Endothelial cell of umbilical vein (primary cell): ENCODE measurements at regions not wholly inside any gene's neighbourhood (a gene's known extent, or its start where the extent isn't known, plus 50 kb on each side); places are given as distances from the start of the nearest gene placed in this dataset.

Source experiments
- BruUV-seq: library from RNA; stranded (reverse); fragments of 400-500 nt; replicated peaks from 2 replicates; lab custom pipeline; 2021; lab: Mats Ljungman, UMichigan
- CTCF ChIA-PET: fragments of 300-600, 350-600 bp; sonication (Branson Sonifier 250); formaldehyde crosslinking; loops from one replicate; lab custom pipeline; 2021; ENCODE audit warnings: antibody characterized with exemption, inconsistent platforms; lab: Charles Lee
- POLR2A ChIA-PET: fragments of 300-600, 350-600 bp; sonication (Branson Sonifier 250); formaldehyde crosslinking; loops from one replicate; lab custom pipeline; 2021; ENCODE audit warnings: antibody characterized with exemption, inconsistent platforms; lab: Charles Lee
- DNase-seq: peaks from one replicate; pipeline ENCODE4 v3.0.0-alpha.2; 2011; ENCODE audit warnings: low read depth, low spot score
- FAIRE-seq: peaks from 2 replicates; lab custom pipeline; 2011; peaks lifted over from hg19 to GRCh38; lab: Jason Lieb, UNC
- H2AFZ ChIP-seq: 2 replicates; pipeline ENCODE4 v1.6.0; 2012; ENCODE audit warnings: low read depth, low read length, control low read depth, inconsistent platforms
- H3K27ac ChIP-seq: 2 replicates; pipeline ENCODE4 v1.5.1; 2011; ENCODE audit warnings: low read depth, mild to moderate bottlenecking, control low read depth, low read length, moderate library complexity; ENCODE audit not compliant: insufficient read depth
- H3K27me3 ChIP-seq, 2 experiments: 2 replicates each; pipeline versions ENCODE4 v1.6.0 to v1.6.1; 2011; ENCODE audit warnings: low read length in 2 of 2, mixed read lengths in 1 of 2; ENCODE audit not compliant: control insufficient read depth in 2 of 2, insufficient read depth in 2 of 2
- H3K36me3 ChIP-seq, 2 experiments: 2 replicates in 1 of 2; 3 replicates in 1 of 2; pipeline ENCODE4 v1.5.1; 2011; ENCODE audit warnings: low read length in 2 of 2, mild to moderate bottlenecking in 1 of 2, moderate library complexity in 1 of 2; ENCODE audit not compliant: control insufficient read depth in 2 of 2, insufficient read depth in 2 of 2; ENCODE audit errors: extremely low read depth in 1 of 2
- H3K4me1 ChIP-seq: 3 replicates; pipeline ENCODE4 v1.5.1; 2011; ENCODE audit warnings: mild to moderate bottlenecking, low read length; ENCODE audit not compliant: control insufficient read depth, insufficient read depth; ENCODE audit errors: extremely low read depth
- H3K4me2 ChIP-seq: 2 replicates; pipeline ENCODE4 v1.6.1; 2011; ENCODE audit warnings: low read length, control low read depth, mixed read lengths; ENCODE audit not compliant: insufficient read depth
- H3K4me3 ChIP-seq, 3 experiments: fragments of 200-600 bp in 1 of 3; sonication (generic), shearing (Covaris generic) in 1 of 3; replicated peaks in 1 of 3; 2 replicates each; pipeline ENCODE4 v1.5.1; 2011 to 2016; ENCODE audit warnings: control low read depth in 3 of 3, low read length in 3 of 3, mild to moderate bottlenecking in 2 of 3, inconsistent platforms in 1 of 3, low read depth in 1 of 3, moderate library complexity in 1 of 3; ENCODE audit not compliant: insufficient read depth in 1 of 3
- H3K79me2 ChIP-seq: 2 replicates; pipeline ENCODE4 v1.6.0; 2012; ENCODE audit warnings: low read length, inconsistent platforms; ENCODE audit not compliant: control insufficient read depth, insufficient read depth
- H3K9ac ChIP-seq: replicated peaks from 2 replicates; pipeline ENCODE3; 2011; ENCODE audit warnings: low read length, control low read depth; ENCODE audit not compliant: insufficient read depth; ENCODE audit errors: extremely low read depth
- H3K9me1 ChIP-seq: replicated peaks from 3 replicates; pipeline ENCODE4 v1.6.0; 2011; ENCODE audit warnings: mild to moderate bottlenecking, low read length; ENCODE audit not compliant: control insufficient read depth, insufficient read depth; ENCODE audit errors: extremely low read depth
- H3K9me3 ChIP-seq: replicated peaks from 2 replicates; pipeline ENCODE4 v1.5.1; 2012; ENCODE audit warnings: low read length, inconsistent platforms; ENCODE audit not compliant: control insufficient read depth, insufficient read depth
- H4K20me1 ChIP-seq: replicated peaks from 2 replicates; pipeline ENCODE3; 2011; ENCODE audit warnings: mild to moderate bottlenecking, low read length; ENCODE audit not compliant: control insufficient read depth, insufficient read depth; ENCODE audit errors: extremely low read depth
- EZH2 ChIP-seq: IDR thresholded peaks from 2 replicates; pipeline ENCODE4 v1.6.1; 2012; ENCODE audit warnings: borderline replicate concordance, low read depth, mild to moderate bottlenecking, moderate library complexity, low read length, inconsistent platforms; ENCODE audit not compliant: severe bottlenecking
- FOS ChIP-seq: IDR thresholded peaks from 2 replicates; pipeline ENCODE4 v1.6.1; 2011; ENCODE audit warnings: mild to moderate bottlenecking, low read length, moderate library complexity, borderline replicate concordance; ENCODE audit not compliant: insufficient read depth
- GATA2 ChIP-seq: IDR thresholded peaks from 2 replicates; pipeline ENCODE4 v1.7.0; 2011; ENCODE audit warnings: low read depth, mild to moderate bottlenecking, moderate library complexity, mixed read lengths, low read length; ENCODE audit not compliant: insufficient read length, insufficient read depth
- JUN ChIP-seq: IDR thresholded peaks from 2 replicates; pipeline ENCODE4 v1.6.1; 2011; ENCODE audit warnings: borderline replicate concordance, low read depth; ENCODE audit not compliant: insufficient read length, insufficient read depth
- MYC ChIP-seq: IDR thresholded peaks from one replicate; pipeline ENCODE4 v1.6.1; 2011; ENCODE audit warnings: mild to moderate bottlenecking, low read depth, low read length
- POLR2A ChIP-seq: IDR thresholded peaks from 2 replicates; pipeline ENCODE4 v1.6.1; 2012; ENCODE audit warnings: low read depth, mild to moderate bottlenecking, control low read depth, low read length
- POLR2AphosphoS5 ChIP-seq: IDR thresholded peaks from 2 replicates; pipeline ENCODE4 v1.6.1; 2012; ENCODE audit warnings: low read depth, mild to moderate bottlenecking, control low read depth, low read length, moderate library complexity; ENCODE audit not compliant: insufficient read depth
- dilution Hi-C: fragments of 300-500 bp; cut with MboI; formaldehyde crosslinking; loops from one replicate; pipeline ENCODE4 v1.15.0; 2019; ENCODE audit warnings: low sequenced_read_pairs; ENCODE audit not compliant: extremely low pct_ligation_motif_present
- intact Hi-C: fragments of 100-400 bp; cut with micrococcal nuclease; formaldehyde crosslinking; loops from one replicate; pipeline ENCODE4 v1.10.0; 2022
- TF ChIP-seq, protein P1 (sequence below): IDR thresholded peaks from 2 replicates; pipeline ENCODE4 v1.6.1; 2011; ENCODE audit not compliant: insufficient read depth, insufficient read length
- TF ChIP-seq, protein P2 (sequence below), 2 donors: IDR thresholded peaks; 1 replicate in 1 of 2; 2 replicates in 1 of 2; pipeline ENCODE4 v1.5.1; 2011; ENCODE audit warnings: low read length in 2 of 2, mild to moderate bottlenecking in 2 of 2, moderate library complexity in 2 of 2, control low read depth in 1 of 2, inconsistent platforms in 1 of 2, low read depth in 1 of 2; ENCODE audit not compliant: insufficient read depth in 1 of 2; ENCODE audit errors: extremely low read depth in 1 of 2

DNA sequence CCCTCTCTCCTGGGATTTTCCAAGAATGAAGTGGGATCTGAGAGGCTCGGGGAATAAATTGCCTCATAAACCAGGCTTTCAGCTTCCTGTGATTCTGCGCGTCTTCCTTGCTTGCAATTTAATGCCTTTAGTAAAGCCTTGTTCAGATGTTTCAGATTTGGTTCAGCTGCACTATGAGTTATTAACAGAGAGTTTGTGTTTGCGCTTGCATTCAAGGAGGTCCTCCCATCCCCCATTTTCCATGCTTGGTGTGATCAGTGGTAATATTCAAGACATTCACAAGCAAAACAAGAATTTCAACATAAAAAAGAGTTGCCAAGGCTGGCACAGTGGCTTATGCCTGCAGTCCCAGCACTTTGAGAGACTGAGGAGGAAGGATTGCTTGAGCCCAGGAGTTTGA is 1068.9 kb downstream of the TYW1 start:
- no peak for DNase-seq
- ChIA-PET CTCF (no interaction called here), POLR2A (no interaction called here)
- H4K20me1 ChIP-seq: no peaks in the 10 kb centered on the region
- H3K9me3 ChIP-seq: peaks cover 7% of the 10 kb centered on the region
- H3K9me1 ChIP-seq: no peaks in the 10 kb centered on the region
- no peak overlapping the region for H3K27ac ChIP-seq
- no peaks in the 10 kb centered on the region for H3K79me2 ChIP-seq
- intact Hi-C loops (no loop called here), dilution Hi-C loops (no loop called here)
- no peaks in the 10 kb centered on the region for H3K4me1 ChIP-seq
- no peak for FAIRE-seq
- H2AFZ ChIP-seq: no peak overlapping the region
- no peaks in the 10 kb centered on the region for H3K27me3 ChIP-seq
- H3K4me3 ChIP-seq: no peak overlapping the region
- H3K36me3 ChIP-seq: no peaks in the 10 kb centered on the region
- BruUV-seq: no TSS peak
- H3K4me2 ChIP-seq: no peak overlapping the region
- H3K9ac ChIP-seq: no peak overlapping the region
- TF ChIP-seq, protein P1, sequence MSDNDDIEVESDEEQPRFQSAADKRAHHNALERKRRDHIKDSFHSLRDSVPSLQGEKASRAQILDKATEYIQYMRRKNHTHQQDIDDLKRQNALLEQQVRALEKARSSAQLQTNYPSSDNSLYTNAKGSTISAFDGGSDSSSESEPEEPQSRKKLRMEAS: no peak
- TF ChIP-seq EZH2 (no peak), POLR2A (no peak), POLR2AphosphoS5 (no peak)
- TF ChIP-seq, protein P2, sequence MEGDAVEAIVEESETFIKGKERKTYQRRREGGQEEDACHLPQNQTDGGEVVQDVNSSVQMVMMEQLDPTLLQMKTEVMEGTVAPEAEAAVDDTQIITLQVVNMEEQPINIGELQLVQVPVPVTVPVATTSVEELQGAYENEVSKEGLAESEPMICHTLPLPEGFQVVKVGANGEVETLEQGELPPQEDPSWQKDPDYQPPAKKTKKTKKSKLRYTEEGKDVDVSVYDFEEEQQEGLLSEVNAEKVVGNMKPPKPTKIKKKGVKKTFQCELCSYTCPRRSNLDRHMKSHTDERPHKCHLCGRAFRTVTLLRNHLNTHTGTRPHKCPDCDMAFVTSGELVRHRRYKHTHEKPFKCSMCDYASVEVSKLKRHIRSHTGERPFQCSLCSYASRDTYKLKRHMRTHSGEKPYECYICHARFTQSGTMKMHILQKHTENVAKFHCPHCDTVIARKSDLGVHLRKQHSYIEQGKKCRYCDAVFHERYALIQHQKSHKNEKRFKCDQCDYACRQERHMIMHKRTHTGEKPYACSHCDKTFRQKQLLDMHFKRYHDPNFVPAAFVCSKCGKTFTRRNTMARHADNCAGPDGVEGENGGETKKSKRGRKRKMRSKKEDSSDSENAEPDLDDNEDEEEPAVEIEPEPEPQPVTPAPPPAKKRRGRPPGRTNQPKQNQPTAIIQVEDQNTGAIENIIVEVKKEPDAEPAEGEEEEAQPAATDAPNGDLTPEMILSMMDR (IDR thresholded peaks at IDR 0.05; ENCODE audit: extremely low read depth in 1 of 2, insufficient read depth in 1 of 2, low read depth in 1 of 2, low read length in 2 of 2): no peak

DNA sequence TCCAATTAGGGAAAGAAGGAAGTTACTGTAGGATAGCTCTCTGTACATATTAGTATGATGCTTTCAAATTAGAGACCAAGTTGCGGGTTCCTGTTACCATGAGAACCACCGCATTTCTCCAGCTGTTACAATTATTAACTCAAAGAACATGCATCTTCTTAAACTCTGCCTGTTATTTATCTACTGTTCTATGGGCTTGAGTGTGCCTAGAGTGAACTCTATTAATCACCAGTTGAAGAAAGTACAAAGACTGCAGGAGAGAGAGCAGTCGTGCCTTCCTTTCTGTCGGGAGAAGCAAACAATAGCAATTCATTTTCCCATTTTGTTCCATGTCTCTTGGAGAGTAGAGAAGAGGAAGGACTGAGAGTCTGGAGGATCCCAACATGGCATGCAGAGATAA is 1071.2 kb downstream of the TYW1 start:
- H2AFZ ChIP-seq: no peak overlapping the region
- H4K20me1 ChIP-seq: no peaks in the 10 kb centered on the region
- intact Hi-C loops: no loop called here
- ChIA-PET POLR2A (no interaction called here), CTCF (no interaction called here)
- H3K36me3 ChIP-seq: no peaks in the 10 kb centered on the region
- H3K4me1 ChIP-seq: no peaks in the 10 kb centered on the region
- TF ChIP-seq EZH2 (no peak), FOS (no peak), MYC (no peak), POLR2A (no peak), JUN (no peak), POLR2AphosphoS5 (no peak), GATA2 (no peak)
- TF ChIP-seq, protein P2 (IDR thresholded peaks at IDR 0.05; ENCODE audit: extremely low read depth in 1 of 2, insufficient read depth in 1 of 2, low read depth in 1 of 2, low read length in 2 of 2): no peak
- TF ChIP-seq, protein P1: no peak
- H3K79me2 ChIP-seq: no peaks in the 10 kb centered on the region
- H3K9ac ChIP-seq: no peak overlapping the region
- H3K27me3 ChIP-seq: no peaks in the 10 kb centered on the region
- no peaks in the 10 kb centered on the region for H3K9me1 ChIP-seq
- H3K4me3 ChIP-seq: no peak overlapping the region
- H3K27ac ChIP-seq: no peak overlapping the region
- FAIRE-seq: no peak
- H3K9me3 ChIP-seq: peaks cover 12% of the 10 kb centered on the region
- no peak overlapping the region for H3K4me2 ChIP-seq
- dilution Hi-C loops: no loop called here
- no peak for DNase-seq
- no TSS peak for BruUV-seq
